ENCODE measurements at regions not wholly inside any gene's neighbourhood (a gene's known extent, or its start where the extent isn't known, plus 50 kb on each side); places are given as distances from the start of the nearest gene placed in this dataset.
"Not testable (repeated sequence)": the region's sequence is repeated elsewhere in the genome, so short reads cannot be mapped to it uniquely, and the experiment has no call there.

GRCh38 chr9:79390077-79390698, 181.6 kb upstream of the TLE4 start:
- no peak for DNase-seq (ENCODE audit: low spot score)

GRCh38 chr9:79390781-79391770, 180.7 kb upstream of the TLE4 start:
- DNase-seq (ENCODE audit: low spot score): no peak

DNA sequence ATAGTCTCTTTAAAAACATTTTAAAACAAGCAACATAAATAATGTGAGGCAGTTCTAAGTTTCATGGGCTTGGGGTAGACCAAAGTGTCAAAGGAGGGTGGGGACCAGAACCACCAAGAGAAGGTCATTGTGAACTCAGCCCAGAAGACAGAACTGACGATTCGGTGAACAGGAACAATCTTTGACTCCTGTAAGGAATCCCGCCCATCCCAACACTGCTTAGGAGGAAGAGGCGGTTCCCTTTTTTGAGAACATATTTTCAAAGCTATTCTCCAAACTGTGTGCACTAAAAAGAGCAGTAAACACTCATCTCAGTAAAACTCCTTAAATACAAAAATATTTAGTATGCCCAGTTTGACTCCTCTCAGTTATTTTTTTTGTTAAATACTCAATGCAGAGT, 176.5 kb upstream of the TLE4 start:
- no peak for DNase-seq (ENCODE audit: low spot score)

GRCh38 chr9:79395755-79396154, 176.0 kb upstream of the TLE4 start:
- no peak for DNase-seq (ENCODE audit: low spot score)

- no peak for DNase-seq (ENCODE audit: low spot score)
Measured at GRCh38 chr9:79396168-79396567, 175.6 kb upstream of the TLE4 start.

- DNase-seq (ENCODE audit: low spot score): no peak
Measured at GRCh38 chr9:79403495-79403894, 168.3 kb upstream of the TLE4 start.

GRCh38 chr9:79408200-79408599, 163.6 kb upstream of the TLE4 start:
- DNase-seq (ENCODE audit: low spot score): no peak

- DNase-seq (ENCODE audit: low spot score): no peak
Measured at GRCh38 chr9:79408617-79409016, 163.1 kb upstream of the TLE4 start.

GRCh38 chr9:79409182-79409823, 162.5 kb upstream of the TLE4 start:
- no peak for DNase-seq (ENCODE audit: low spot score)

DNA sequence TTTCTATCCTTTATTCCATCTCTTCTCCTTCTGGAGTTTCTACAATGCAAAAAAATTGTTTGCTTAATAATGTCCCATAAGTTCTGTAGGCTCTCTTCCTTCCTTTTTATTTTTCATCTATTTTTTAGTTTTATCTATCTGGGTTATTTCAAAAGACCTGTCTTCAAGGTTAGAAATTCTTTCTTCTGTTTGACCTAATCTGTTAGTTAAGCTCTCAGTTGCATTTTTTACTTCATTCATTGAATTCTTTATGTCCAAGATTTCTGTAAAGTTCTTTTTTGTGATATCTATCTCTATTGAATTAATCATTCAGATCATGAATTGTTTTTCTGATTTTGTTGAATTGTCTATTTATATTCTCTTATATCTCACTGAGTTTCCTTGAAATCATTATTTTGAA, 145.9 kb upstream of the TLE4 start:
- DNase-seq (ENCODE audit: low spot score): no peak

- DNase-seq (ENCODE audit: low spot score): no peak
Measured at GRCh38 chr9:79428422-79428821, 143.3 kb upstream of the TLE4 start.

GRCh38 chr9:79430619-79431018, 141.1 kb upstream of the TLE4 start:
- no peak for DNase-seq (ENCODE audit: low spot score)

DNA sequence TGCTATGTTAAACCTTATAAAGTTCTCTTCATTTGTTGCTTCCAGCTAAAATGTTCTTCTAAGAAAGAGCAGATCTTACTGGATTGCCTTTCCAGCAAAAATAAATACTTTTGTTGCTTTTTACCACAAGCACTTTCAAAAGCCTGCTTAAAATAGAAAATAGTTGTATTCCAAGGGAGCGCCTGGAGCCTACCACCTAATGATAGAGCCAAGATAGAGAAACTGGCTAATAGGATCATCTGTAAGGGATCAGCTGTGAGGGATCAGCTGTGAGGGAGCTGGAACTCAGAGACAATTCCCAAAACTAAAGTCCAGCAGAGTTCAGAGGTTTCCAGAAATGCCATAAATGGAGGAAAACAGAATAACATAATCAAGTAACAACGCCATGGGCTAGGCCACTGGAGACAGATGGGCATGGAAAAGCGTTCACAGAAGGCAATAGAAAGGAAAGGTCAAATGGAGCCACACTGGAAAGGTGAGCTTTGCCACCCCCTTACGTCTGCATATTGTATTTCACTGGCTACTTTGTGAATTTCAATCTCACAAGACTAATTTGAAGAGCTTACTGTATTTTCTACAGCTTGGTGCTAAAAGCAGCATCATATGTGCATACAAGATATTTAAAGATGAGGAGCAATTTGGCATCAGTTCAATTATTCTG, 140.6 kb upstream of the TLE4 start:
- no peak for DNase-seq (ENCODE audit: low spot score)

GRCh38 chr9:79432485-79432884, 139.3 kb upstream of the TLE4 start:
- no peak for DNase-seq (ENCODE audit: low spot score)

DNA sequence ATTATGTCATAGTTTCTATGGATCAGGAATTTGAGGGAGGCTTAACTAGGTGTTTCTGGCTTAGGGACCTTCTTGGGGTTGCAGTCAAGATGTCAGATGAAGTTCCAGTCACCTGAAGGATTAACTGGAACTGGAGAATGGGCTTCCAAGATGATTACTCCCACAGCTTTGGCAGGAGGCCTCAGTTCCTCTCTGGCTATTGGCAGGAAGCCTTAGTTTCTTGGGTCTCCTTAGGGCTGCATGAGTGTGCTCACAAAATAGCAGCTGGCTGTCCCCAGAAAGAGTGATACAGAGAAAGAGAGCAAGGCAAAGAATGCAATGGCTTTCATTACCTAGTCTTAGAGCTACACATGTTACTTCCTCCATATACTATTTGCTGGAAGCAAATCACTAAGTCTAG, 138.1 kb upstream of the TLE4 start:
- DNase-seq (ENCODE audit: low spot score): no peak

GRCh38 chr9:79439221-79439620, 132.5 kb upstream of the TLE4 start:
- DNase-seq (ENCODE audit: low spot score): not testable (repeated sequence)

GRCh38 chr9:79446523-79447307, 125.0 kb upstream of the TLE4 start:
- no peak for DNase-seq (ENCODE audit: low spot score)

DNA sequence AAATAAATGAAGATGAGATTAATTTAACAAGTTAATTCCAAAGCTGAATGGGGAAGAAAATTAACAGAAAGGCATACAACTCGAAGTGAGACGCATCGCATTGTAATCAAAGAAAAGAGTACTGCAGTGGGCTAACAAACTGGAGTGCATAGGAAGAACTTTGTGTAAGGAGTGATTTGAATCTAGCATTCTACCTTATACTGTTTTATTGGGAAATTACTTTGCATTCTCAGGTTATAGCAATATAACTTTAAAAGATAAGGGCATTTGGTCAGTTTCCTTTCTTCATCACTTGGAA, 124.5 kb upstream of the TLE4 start:
- DNase-seq (ENCODE audit: low spot score): no peak

- DNase-seq (ENCODE audit: low spot score): no peak
Measured at GRCh38 chr9:79447762-79448161, 124.0 kb upstream of the TLE4 start.

DNA sequence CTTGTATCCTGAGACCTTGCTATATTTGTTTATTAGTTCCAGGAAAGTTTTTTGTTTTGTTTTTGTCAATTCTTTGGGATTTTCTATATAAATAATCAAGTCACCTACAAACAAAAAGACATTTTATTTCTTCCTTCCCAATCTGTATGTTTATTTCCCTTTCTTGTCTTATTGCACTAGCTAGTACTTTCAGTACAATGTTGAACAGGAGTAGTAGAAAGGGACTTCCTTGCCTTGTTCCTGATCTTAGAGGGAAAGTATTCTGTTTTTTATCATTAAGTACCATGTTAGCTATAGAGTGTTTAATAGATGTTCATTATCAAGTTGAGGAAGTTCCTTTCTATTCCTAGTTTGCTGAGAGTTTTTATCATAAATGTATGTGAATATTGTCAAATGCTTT, 119.5 kb upstream of the TLE4 start:
- DNase-seq (ENCODE audit: low spot score): no peak

GRCh38 chr9:79461712-79462111, 110.1 kb upstream of the TLE4 start:
- DNase-seq (ENCODE audit: low spot score): no peak

GRCh38 chr9:79465156-79465555, 106.6 kb upstream of the TLE4 start:
- DNase-seq (ENCODE audit: low spot score): no peak

Measured in D341Med (cell line).